ENCODE measurements at regions not wholly inside any gene's neighbourhood (a gene's known extent, or its start where the extent isn't known, plus 50 kb on each side); places are given as distances from the start of the nearest gene placed in this dataset.

DNA sequence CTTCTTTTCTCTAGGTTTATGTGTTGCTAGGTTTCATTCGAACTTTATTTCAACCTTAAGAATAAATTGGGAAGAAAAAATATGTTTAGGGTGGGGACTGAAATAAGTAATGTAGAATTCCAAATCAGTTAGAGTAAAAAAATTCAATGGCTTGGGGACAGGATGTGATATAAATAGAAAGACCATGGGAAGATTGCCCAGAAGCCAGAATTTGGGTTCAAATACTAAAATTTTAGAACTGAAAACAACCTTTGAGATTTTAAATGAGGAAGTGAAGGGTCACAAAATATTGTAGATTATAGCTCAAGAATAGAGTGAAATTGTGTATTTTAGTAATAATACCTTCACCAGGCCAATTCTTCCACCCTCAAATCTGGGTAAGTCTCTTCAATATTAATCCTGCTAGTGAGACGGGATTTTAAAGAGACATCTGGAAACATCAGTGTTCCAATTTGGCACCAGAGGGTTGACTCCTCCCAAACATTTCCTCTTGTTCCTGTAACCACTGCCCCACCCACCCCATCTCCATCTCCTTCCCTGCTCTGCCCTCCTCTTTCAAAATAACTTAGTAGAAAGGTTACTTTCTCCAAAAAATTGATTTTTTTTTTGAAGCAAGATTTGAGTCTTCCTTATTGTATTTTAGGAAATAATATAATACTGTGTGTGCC is 51.3 kb upstream of the FAM3C start:
- Histone ChIP-seq H3K9me1 (ENCODE audit: insufficient read depth, low read length) (no peaks in the 10 kb centered on the region), H2AFZ (replicated peaks; ENCODE audit: low read length, poor library complexity) (no peak overlapping the region), H3K27me3 (ENCODE audit: control insufficient read depth, insufficient read depth, low read length) (no peaks in the 10 kb centered on the region; the same call in 1 of the 2 replicates), H3K4ac (ENCODE audit: low read depth, low read length) (no peak overlapping the region), H3K23ac (ENCODE audit: low read depth, low read length) (no peak overlapping the region), H3K36me3 (ENCODE audit: control insufficient read depth, insufficient read depth, low read length) (no peaks in the 10 kb centered on the region), H2BK5ac (ENCODE audit: low read depth, low read length, poor library complexity, severe bottlenecking) (no peak overlapping the region), H3K79me1 (ENCODE audit: low read depth in 1 of 2, low read length in 2 of 2) (no peaks in the 10 kb centered on the region), H3K9ac (ENCODE audit: low read depth, low read length) (no peak overlapping the region), H3K9me3 (ENCODE audit: control insufficient read depth, insufficient read depth, low read length) (no peaks in the 10 kb centered on the region), H3K56ac (ENCODE audit: extremely low read depth, insufficient read depth, low read length) (no peak overlapping the region), H2AK9ac (replicated peaks; ENCODE audit: low read depth, low read length, poor library complexity) (no peak overlapping the region), H2BK20ac (ENCODE audit: low read depth, low read length) (no peak overlapping the region), H3K4me1 (ENCODE audit: control insufficient read depth, insufficient read depth, low read length) (no peaks in the 10 kb centered on the region), H4K5ac (ENCODE audit: low read depth, low read length) (no peak overlapping the region), H3K4me2 (ENCODE audit: low read depth, low read length) (no peak overlapping the region), H3K18ac (ENCODE audit: low read depth, low read length) (no peak overlapping the region), H3K27ac (ENCODE audit: insufficient read depth, low read length) (no peak overlapping the region), H2BK120ac (ENCODE audit: low read depth, low read length) (no peak overlapping the region), H2AK5ac (ENCODE audit: low read depth, low read length) (no peak overlapping the region), H2BK15ac (ENCODE audit: low read depth, low read length) (no peak overlapping the region), H4K20me1 (ENCODE audit: insufficient read depth, low read length) (no peaks in the 10 kb centered on the region), H4K91ac (ENCODE audit: insufficient read depth, low read depth, low read length) (no peak overlapping the region), H4K8ac (ENCODE audit: low read depth in 2 of 2, low read length in 2 of 2) (no peak overlapping the region), H3K4me3 (ENCODE audit: insufficient read depth, low read depth, low read length) (no peak overlapping the region), H3K14ac (replicated peaks; ENCODE audit: low read depth, low read length) (no peak overlapping the region)
- POLR2A ChIA-PET (ENCODE audit: unreplicated experiment) = no interaction called here
- in situ Hi-C loops (cut with MboI; ENCODE audit: low sequenced_read_pairs) (no loop called here), intact Hi-C loops (cut with micrococcal nuclease) (loop anchor here (5.0 kb wide), 1 partner anchor 100 kb away; no protein-coding TSS in a partner anchor), dilution Hi-C loops (cut with HindIII; ENCODE audit: low sequenced_read_pairs, unreplicated experiment) (no loop called here)
- no peak for DNase-seq
- no peak for ATAC-seq (ENCODE audit: low read depth)
- no peak for TF ChIP-seq FOS (IDR thresholded peaks at IDR 0.05; ENCODE audit: low read depth, low read length)
- no peak for TF ChIP-seq BHLHE40 (IDR thresholded peaks at IDR 0.05; ENCODE audit: low read depth, low read length)
- no peak for TF ChIP-seq CEBPB (IDR thresholded peaks at IDR 0.05; ENCODE audit: low read depth, low read length)
- no peak for TF ChIP-seq MAZ (IDR thresholded peaks at IDR 0.05; ENCODE audit: borderline replicate concordance, low read depth, low read length)
- TF ChIP-seq RFX5 (IDR thresholded peaks at IDR 0.05; ENCODE audit: low read depth, low read length) = no peak
- no peak for TF ChIP-seq RCOR1 (IDR thresholded peaks at IDR 0.05; ENCODE audit: insufficient replicate concordance, low read length)
- TF ChIP-seq CHD1 (IDR thresholded peaks at IDR 0.05; ENCODE audit: low read depth, low read length) = no peak
- no peak for TF ChIP-seq NFE2L2 (IDR thresholded peaks at IDR 0.05; ENCODE audit: low read depth, low read length)
- no peak for TF ChIP-seq CTCF (conservative IDR thresholded peaks at IDR 0.05; ENCODE audit: low read depth, low read length)
- no peak for TF ChIP-seq USF2 (IDR thresholded peaks at IDR 0.05; ENCODE audit: low read depth, low read length)
- TF ChIP-seq POLR2A (IDR thresholded peaks at IDR 0.05; ENCODE audit: low read depth, low read length) = no peak
- TF ChIP-seq MXI1 (IDR thresholded peaks at IDR 0.05; ENCODE audit: borderline replicate concordance, low read depth, low read length) = no peak
- TF ChIP-seq RAD21 (IDR thresholded peaks at IDR 0.05; ENCODE audit: low read length) = no peak
- no peak for TF ChIP-seq MAFK (IDR thresholded peaks at IDR 0.05; ENCODE audit: low read depth, low read length)
- CTCF ChIA-PET = no interaction called here
- no TSS peak for BruUV-seq (replicated peaks)
- 60% methylated on average over 1 of the region's 2 CpGs; no CpG with 5 or more reads in 1 of the 2 experiments for WGBS, 2 experiments (ENCODE audit: extremely low coverage in 2 of 2, insufficient read length in 1 of 2)

Data from IMR-90 (cell line).